ENCODE measurements at regions not wholly inside any gene's neighbourhood (a gene's known extent, or its start where the extent isn't known, plus 50 kb on each side); places are given as distances from the start of the nearest gene placed in this dataset.
"Not testable (repeated sequence)": the region's sequence is repeated elsewhere in the genome, so short reads cannot be mapped to it uniquely, and the experiment has no call there.

DNA sequence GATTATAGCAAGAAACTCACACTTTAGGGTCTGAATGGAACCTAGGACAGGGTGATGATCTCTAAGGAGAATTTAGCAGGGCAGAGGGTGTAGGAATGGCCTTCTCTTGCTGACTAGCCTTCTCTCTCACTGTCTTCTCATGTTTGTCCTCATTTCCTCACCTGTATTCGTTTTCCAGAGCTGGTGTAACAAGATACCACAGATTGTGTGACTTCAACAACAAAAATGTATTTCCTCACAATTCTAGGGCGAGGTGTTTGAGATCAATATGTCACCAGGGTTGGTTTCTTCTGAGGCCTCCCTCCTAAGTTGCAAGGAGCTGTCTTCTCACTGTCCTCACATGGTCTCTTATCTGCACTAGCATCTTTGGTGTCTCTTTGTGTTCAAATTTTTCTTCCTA is 177.9 kb upstream of the C1orf87 start:
- H3K27ac ChIP-seq (ENCODE audit: insufficient read length, low read depth, low read length) = no peak overlapping the region
- no peak overlapping the region for H2BK120ac ChIP-seq (ENCODE audit: low read depth, low read length, poor library complexity, severe bottlenecking)
- no peaks in the 10 kb centered on the region for H3K4me1 ChIP-seq (ENCODE audit: insufficient read depth, low read length)
- H3K9ac ChIP-seq (ENCODE audit: extremely low read depth, insufficient read length, low read length) = no peak overlapping the region
- H3K4me1 Mint-ChIP-seq = no peaks in the 10 kb centered on the region
- no peak overlapping the region for H3K18ac ChIP-seq (ENCODE audit: insufficient read length, low read depth, low read length)
- no peak overlapping the region for H2BK12ac ChIP-seq (ENCODE audit: insufficient read length, low read depth, low read length)
- no peaks in the 10 kb centered on the region for H3K27me3 ChIP-seq (ENCODE audit: insufficient read depth, low read length)
- H3K9me3 Mint-ChIP-seq = no peaks in the 10 kb centered on the region
- H3K4ac ChIP-seq (ENCODE audit: low read depth, low read length) = no peak overlapping the region
- H3K56ac ChIP-seq (ENCODE audit: insufficient read length, low read depth, low read length) = no peak overlapping the region
- no peak for TF ChIP-seq CTCF (conservative IDR thresholded peaks at IDR 0.05)
- no peak overlapping the region for H3K23ac ChIP-seq (ENCODE audit: insufficient read length, low read depth, low read length)
- WGBS (ENCODE audit: extremely low coverage, insufficient read length, low lambda C conversion rate) = no CpG with 5 or more reads among the region's 2 CpGs
- no peaks in the 10 kb centered on the region for H4K20me1 ChIP-seq (ENCODE audit: control insufficient read depth, insufficient read depth, insufficient read length)
- H3K9me3 ChIP-seq (ENCODE audit: control insufficient read depth, low read depth, low read length) = no peaks in the 10 kb centered on the region
- H3K79me1 ChIP-seq (ENCODE audit: insufficient read depth, low read depth, low read length, poor library complexity, severe bottlenecking) = no peaks in the 10 kb centered on the region
- H3K79me2 ChIP-seq (ENCODE audit: insufficient read depth, low read length) = no peaks in the 10 kb centered on the region
- H4K8ac ChIP-seq (replicated peaks; ENCODE audit: insufficient read length, low read depth, low read length) = no peak overlapping the region
- no peak overlapping the region for H2BK15ac ChIP-seq (ENCODE audit: low read depth, low read length)
- H2BK20ac ChIP-seq (ENCODE audit: low read depth, low read length, poor library complexity, severe bottlenecking) = no peak overlapping the region
- no peak overlapping the region for H4K5ac ChIP-seq (ENCODE audit: insufficient read length, low read depth, low read length)
- no peak overlapping the region for H2AFZ ChIP-seq (ENCODE audit: low read length)
- H4K91ac ChIP-seq (ENCODE audit: insufficient read length, low read depth, low read length) = no peak overlapping the region
- no peak overlapping the region for H3K14ac ChIP-seq (ENCODE audit: insufficient read depth, low read length)
- H3K36me3 Mint-ChIP-seq (ENCODE audit: insufficient read depth in 1 of 3, low read depth in 3 of 3) = no peaks in the 10 kb centered on the region
- no peak overlapping the region for H3K27ac Mint-ChIP-seq
- no peak overlapping the region for H2BK5ac ChIP-seq (ENCODE audit: insufficient read length, low read length)
- H3K23me2 ChIP-seq (ENCODE audit: insufficient read length, low read depth, low read length, poor library complexity, severe bottlenecking) = no peaks in the 10 kb centered on the region
- no peak overlapping the region for H3T11ph ChIP-seq (ENCODE audit: low read length)
- peaks cover 2% of the 10 kb centered on the region; the same call in 1 of the 2 replicates for H3K27me3 Mint-ChIP-seq (ENCODE audit: low read depth)
- DNase-seq = no peak
- H3K4me3 Mint-ChIP-seq = no peak overlapping the region
- no peak overlapping the region for H2AK5ac ChIP-seq (ENCODE audit: insufficient read length, low read length)
- no peak overlapping the region for H3K4me2 ChIP-seq (ENCODE audit: insufficient read depth, insufficient read length, low read length)

GRCh38 chr1:60247467-60247866 is 173.9 kb upstream of the C1orf87 start:
- H4K5ac ChIP-seq (ENCODE audit: insufficient read length, low read depth, low read length); H3K9me3 ChIP-seq (ENCODE audit: control insufficient read depth, low read depth, low read length); H3K4ac ChIP-seq (ENCODE audit: low read depth, low read length); H3K14ac ChIP-seq (ENCODE audit: insufficient read depth, low read length); H3K18ac ChIP-seq (ENCODE audit: insufficient read length, low read depth, low read length); H3T11ph ChIP-seq (ENCODE audit: low read length); H3K27me3 ChIP-seq (ENCODE audit: insufficient read depth, low read length); H3K36me3 Mint-ChIP-seq (ENCODE audit: insufficient read depth in 1 of 3, low read depth in 3 of 3); H3K9me3 Mint-ChIP-seq; H4K20me1 ChIP-seq (ENCODE audit: control insufficient read depth, insufficient read depth, insufficient read length); H3K4me2 ChIP-seq (ENCODE audit: insufficient read depth, insufficient read length, low read length); H3K27ac Mint-ChIP-seq; H4K91ac ChIP-seq (ENCODE audit: insufficient read length, low read depth, low read length); H2BK15ac ChIP-seq (ENCODE audit: low read depth, low read length); H3K4me3 Mint-ChIP-seq; H2BK120ac ChIP-seq (ENCODE audit: low read depth, low read length, poor library complexity, severe bottlenecking); H3K56ac ChIP-seq (ENCODE audit: insufficient read length, low read depth, low read length); H3K27ac ChIP-seq (ENCODE audit: insufficient read length, low read depth, low read length); H3K27me3 Mint-ChIP-seq (ENCODE audit: low read depth); H4K8ac ChIP-seq (replicated peaks; ENCODE audit: insufficient read length, low read depth, low read length); H3K23me2 ChIP-seq (ENCODE audit: insufficient read length, low read depth, low read length, poor library complexity, severe bottlenecking); H3K4me1 ChIP-seq (ENCODE audit: insufficient read depth, low read length); H2AK5ac ChIP-seq (ENCODE audit: insufficient read length, low read length); H3K4me1 Mint-ChIP-seq; DNase-seq; H3K79me2 ChIP-seq (ENCODE audit: insufficient read depth, low read length); H2BK5ac ChIP-seq (ENCODE audit: insufficient read length, low read length); H2BK12ac ChIP-seq (ENCODE audit: insufficient read length, low read depth, low read length); H3K9ac ChIP-seq (ENCODE audit: extremely low read depth, insufficient read length, low read length); H3K79me1 ChIP-seq (ENCODE audit: insufficient read depth, low read depth, low read length, poor library complexity, severe bottlenecking); H3K23ac ChIP-seq (ENCODE audit: insufficient read length, low read depth, low read length); H2BK20ac ChIP-seq (ENCODE audit: low read depth, low read length, poor library complexity, severe bottlenecking); H2AFZ ChIP-seq (ENCODE audit: low read length): not testable (repeated sequence)
- WGBS (ENCODE audit: extremely low coverage, insufficient read length, low lambda C conversion rate) = no CpG with 5 or more reads among the region's 1 CpG
